HG03060 (cell line): ENCODE measurements at regions not wholly inside any gene's neighbourhood (a gene's known extent, or its start where the extent isn't known, plus 50 kb on each side); places are given as distances from the start of the nearest gene placed in this dataset.

Experiments
- ATAC-seq: cut with Tn5 transposase; IDR thresholded peaks from one replicate; pipeline ENCODE4 v1.9.1; 2021; ENCODE audit warnings: low read depth, moderate number of reproducible peaks; ENCODE audit not compliant: unreplicated experiment

- no peak for ATAC-seq
Observed at GRCh38 chr6:21802175-21802822, 208.7 kb downstream of the SOX4 start.

GRCh38 chr6:21804941-21805610 is 211.5 kb downstream of the SOX4 start:
- ATAC-seq = no peak

DNA sequence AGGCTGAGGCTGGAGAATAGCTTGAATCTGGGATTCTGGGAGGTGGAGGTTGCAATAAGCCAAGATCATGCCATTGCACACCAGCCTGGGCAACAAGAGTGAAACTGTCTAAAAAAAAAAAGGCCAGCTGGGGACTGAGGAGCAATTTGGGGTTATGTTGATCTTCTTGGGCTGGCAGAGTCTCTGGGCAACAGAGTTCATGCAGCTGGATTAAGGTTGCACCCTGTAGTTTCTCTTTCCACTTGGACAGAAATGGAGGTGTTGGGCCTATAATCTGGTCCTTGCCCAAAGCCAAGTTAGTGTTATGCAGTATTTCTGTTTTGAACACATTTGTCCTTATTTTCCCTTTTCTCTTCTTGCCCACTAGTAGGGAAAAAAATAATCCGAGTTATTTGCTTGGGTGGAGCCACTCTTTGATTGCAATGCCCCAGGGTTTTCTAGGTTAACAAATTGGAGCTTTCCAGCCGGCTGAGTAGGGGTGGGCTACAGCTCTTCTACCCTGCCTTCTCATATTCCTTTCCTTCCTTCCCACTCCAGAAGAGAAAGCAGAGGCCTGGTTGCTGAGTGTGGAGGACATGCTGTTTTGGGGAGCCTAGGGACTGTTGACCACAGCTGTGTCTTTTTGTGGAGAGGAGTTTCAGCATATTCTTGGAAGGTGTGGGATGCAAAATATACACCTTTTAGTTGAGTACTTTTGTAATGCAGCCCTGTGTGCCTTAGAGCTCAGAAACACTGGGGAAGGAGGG is 213.9 kb downstream of the SOX4 start:
- no peak for ATAC-seq

DNA sequence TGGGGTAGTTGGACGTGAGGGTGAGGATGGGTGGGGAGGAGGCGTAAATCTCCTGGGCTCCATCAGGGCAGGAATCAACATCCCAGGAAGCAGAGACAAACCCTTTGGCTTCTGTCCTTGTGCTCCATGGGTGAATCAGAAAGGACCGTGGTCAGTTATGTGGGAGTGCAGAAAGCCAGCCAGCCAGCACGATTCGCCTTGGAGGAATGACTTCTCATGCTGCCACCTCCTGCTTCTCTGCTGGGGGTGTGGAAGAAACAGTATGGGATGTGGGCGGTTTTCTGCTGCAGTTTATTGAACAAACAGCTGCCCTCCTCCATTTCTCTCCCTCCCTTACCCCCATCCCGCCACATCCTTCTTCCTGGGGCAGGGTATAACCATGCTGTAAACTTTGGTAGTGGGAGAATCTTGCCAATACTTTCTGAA is 214.5 kb downstream of the SOX4 start:
- ATAC-seq = no peak

GRCh38 chr6:21808551-21809242 is 215.1 kb downstream of the SOX4 start:
- ATAC-seq = no peak

- no peak for ATAC-seq
Observed at GRCh38 chr6:21811484-21811883, 217.9 kb downstream of the SOX4 start.

DNA sequence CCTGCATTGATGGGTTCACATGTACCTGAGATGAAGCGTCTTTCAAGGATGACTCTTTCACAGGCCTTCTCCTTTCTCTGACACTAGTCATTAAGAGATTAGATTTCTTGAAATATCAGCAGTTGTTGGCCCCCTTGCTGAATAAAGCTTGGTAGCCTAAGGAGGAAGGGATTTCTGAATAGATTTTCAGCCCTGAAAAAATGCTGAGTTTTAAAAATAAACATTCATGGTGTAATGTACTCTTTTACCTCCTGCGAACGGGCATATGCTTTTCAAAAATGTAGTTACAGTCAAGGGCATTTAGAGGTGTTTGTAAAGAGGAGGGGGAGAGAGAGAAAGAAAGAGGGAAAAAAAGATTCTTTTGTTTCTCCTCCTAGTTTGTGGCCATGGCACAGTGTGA is 222.7 kb downstream of the SOX4 start:
- no peak for ATAC-seq

DNA sequence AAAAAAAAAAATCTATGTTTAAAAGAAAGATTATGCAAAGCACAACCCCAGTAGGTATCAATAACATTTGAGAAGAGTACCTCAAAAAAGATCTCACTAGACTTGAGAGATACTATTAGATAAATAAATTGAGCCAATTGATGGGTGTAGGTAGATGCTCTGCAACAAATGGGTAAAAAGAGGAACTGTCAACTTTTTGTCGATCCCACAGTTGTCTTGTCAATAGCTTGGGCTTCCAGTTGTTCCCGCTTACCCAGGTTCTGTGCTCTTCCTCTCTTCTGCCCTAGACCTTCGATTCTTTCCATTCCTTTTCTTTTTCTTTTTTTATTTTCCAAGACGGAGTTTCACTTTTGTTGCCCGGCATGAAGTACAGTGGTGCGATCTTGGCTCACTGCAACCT is 226.9 kb downstream of the SOX4 start:
- ATAC-seq = no peak

DNA sequence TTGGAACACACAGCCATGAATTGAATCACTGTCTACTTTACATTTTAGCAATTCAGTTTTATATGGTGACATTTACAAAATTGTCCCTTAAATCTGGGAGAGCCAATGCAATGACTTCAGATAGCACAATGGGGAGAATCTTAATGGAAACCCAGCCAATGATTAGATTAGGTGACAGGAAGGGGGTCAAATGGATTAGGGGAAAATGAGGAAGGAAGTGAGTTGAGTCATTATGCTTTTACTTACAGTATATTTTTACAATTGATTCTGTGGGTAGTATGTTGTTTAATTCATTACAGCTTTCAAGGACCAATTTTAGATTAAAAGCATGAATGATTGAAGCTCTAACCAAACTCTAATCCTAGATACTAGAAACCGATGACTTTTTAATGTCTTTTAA is 229.8 kb downstream of the SOX4 start:
- no peak for ATAC-seq

GRCh38 chr6:21824431-21825177 is 231.1 kb downstream of the SOX4 start:
- no peak for ATAC-seq

DNA sequence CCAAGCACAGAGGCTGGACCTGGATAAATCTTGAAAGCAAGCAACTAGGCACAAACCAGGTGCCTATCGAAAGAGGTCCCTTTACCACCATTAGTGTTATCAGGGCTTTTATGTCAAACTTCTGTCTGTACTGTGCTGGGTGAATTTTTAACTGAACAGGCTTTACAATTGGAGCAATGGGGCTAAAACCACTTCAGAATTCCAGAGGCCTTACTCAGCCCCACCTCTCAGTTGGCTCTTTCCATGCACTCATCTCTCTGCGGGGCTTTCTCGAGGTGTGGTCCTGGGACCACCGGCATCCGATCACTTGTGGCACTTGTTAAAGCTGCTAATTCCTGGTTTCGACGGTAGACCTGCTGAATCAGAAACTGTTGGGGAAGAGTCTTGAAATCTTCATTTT is 232.5 kb downstream of the SOX4 start:
- no peak for ATAC-seq

- no peak for ATAC-seq
Observed at GRCh38 chr6:21826904-21827303, 233.4 kb downstream of the SOX4 start.

DNA sequence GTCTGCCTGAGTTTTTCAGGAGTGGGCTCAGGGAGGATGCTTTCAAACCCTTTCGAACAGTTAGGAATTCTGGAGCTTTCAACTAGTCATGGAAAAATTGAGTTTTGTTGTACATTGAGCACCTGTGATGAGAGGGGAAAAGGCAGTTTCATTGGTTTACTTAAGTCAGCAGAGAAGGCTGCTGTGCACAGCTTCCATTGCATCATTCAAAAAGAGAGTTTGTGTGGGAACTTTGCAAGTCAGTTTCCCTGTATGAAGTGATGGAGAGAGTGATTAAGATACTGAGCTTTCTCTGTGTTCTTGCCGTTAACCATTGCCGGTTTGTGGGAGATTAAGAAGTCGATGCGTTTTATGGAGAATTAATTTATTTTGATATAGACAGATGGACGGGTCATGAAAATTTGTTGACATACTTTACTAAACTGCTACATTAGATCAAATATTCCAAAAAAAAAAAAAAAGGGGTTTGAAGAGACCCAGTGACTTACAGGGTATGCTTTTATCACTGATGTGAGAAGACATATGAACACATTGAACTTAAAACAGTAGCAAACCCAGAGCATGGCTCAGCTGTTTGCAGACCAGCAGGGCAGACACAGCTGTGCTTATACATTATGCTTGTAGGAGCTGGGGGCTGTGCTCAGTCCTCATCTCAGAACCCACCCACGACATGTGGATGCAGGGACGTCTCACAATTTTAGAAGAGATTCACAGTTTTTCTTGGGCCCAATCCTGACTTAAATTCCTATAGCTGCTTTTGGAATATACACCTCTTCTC is 234.1 kb downstream of the SOX4 start:
- no peak for ATAC-seq

- ATAC-seq = no peak
Observed at GRCh38 chr6:21828704-21829103, 235.2 kb downstream of the SOX4 start.

DNA sequence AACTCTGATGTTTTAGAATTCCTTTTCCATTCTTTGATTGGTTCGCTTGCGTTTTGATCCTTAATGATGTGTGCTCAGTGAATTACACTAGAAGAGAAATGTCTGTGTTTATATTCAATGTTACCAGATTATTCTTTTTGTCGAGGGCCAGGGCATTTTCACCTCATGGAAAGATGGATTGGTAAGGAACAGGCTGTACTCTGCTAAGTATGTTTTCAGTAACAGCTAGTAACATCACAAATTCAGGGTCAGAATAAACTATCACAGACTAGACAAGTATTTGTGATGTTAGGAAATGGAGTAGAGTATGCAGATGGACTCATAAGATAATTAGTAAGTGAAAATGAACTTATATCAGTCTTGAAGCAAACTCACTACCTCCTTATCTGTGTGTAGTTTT is 235.6 kb downstream of the SOX4 start:
- ATAC-seq = no peak

DNA sequence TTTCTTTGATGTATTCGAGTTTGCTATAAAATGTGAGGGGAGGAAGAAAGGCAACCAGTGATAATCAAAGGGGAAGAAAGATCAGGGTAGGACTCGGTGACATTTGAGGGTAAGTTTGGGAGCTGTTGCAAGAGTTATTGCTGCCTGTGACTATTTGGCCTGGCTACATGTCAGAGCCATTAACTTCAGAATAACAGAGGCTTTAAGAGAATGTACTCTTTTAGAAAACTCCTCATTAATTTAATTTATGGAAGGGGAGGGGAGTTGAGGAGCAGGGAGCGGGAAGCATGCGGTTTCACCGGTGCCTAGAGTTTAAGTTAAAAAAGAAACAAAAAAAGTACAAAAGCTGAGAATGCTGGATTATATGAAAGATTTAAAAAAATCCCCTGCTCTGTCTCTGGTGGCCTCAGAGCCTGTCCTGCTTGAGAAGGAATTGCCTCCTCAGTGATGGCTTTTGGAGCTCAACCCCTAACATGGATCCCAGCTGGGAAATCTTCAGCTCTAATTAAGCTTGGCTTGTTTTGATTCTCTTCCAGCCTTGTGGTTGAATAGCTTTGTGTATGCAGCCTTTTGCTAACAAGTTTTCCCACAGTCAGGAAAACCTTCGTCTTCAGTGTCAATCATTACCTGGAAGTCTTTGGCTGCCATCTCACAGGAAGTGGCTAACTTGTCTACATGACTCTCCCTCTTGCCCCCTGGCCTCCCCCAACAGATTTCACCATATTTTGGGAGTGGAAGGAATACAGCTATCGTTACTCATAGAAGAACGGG is 238.2 kb downstream of the SOX4 start:
- ATAC-seq = no peak

DNA sequence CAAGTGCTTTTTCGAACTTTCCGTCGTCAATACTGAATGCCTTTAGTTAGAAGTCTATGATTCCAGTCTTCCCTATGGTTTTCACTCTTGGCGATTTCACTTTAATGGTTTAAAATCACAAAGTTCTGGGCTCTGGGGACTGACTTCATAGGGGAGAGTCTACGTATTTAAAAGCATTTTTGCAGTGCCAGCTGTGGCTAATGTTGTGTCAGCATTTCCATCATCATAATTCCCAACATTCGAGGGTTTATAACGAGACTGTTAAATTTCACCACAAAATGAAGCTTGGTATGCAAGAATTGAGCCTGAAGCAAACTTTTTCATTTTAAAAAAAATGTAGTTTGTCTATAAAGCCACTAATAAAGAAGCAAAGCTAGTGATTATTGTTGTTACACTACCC is 242.7 kb downstream of the SOX4 start:
- ATAC-seq = no peak

- no peak for ATAC-seq
Observed at GRCh38 chr6:21836772-21837425, 243.3 kb downstream of the SOX4 start.

- no peak for ATAC-seq
Observed at GRCh38 chr6:21840428-21840827, 246.9 kb downstream of the SOX4 start.
